Right lobe of liver (tissue), 6 donors: ENCODE measurements at regions not wholly inside any gene's neighbourhood (a gene's known extent, or its start where the extent isn't known, plus 50 kb on each side); places are given as distances from the start of the nearest gene placed in this dataset.

ENCODE experiments used
- ATAC-seq, 4 donors: fragments of 200-7000 bp; cut with Tn5 transposase; one replicate each; pipeline ENCODE4 v1.9.1; 2020; ENCODE audit warnings: mild to moderate bottlenecking in 4 of 4, moderate library complexity in 4 of 4
- DNase-seq, 3 donors: peaks; one replicate each; pipeline ENCODE4 v3.0.0-alpha.2; 2020
- H3K27ac ChIP-seq, 3 donors: fragments of 200-600 bp; one replicate each; pipeline ENCODE4 v1.8.0; 2022
- H3K27me3 ChIP-seq, 2 donors: fragments of 200-600 bp; one replicate each; pipeline ENCODE4 v1.8.0; 2022
- H3K36me3 ChIP-seq, 4 donors: fragments of 200-600 bp; sonication (generic) in 1 of 4; one replicate each; pipeline versions ENCODE4 v1.5.1 to v1.8.0; 2017 to 2022; ENCODE audit warnings: control low read depth in 1 of 4
- H3K4me1 ChIP-seq, 4 donors: fragments of 200-600 bp; sonication (generic) in 1 of 4; one replicate each; pipeline versions ENCODE4 v1.5.1 to v1.8.0; 2017 to 2022; ENCODE audit warnings: control low read depth in 1 of 4
- H3K4me3 ChIP-seq, 3 donors: fragments of 200-600 bp; one replicate each; pipeline ENCODE4 v1.8.0; 2022
- H3K9me3 ChIP-seq, 4 donors: fragments of 200-600 bp; sonication (generic) in 1 of 4; one replicate each; pipeline versions ENCODE4 v1.5.1 to v1.8.0; 2017 to 2022; ENCODE audit warnings: control low read depth in 1 of 4
- POLR2A ChIP-seq: fragments of 450-650 bp; IDR thresholded peaks from one replicate; pipeline ENCODE4 v1.6.1; 2017; ENCODE audit warnings: antibody characterized with exemption, mild to moderate bottlenecking
- WGBS: methylation state at CpG from one replicate; pipeline ENCODE4 v1.1.6; 2018; ENCODE audit warnings: low coverage, low lambda C conversion rate; ENCODE audit not compliant: insufficient coverage; ENCODE audit errors: missing lambda C conversion rate; 5-methylcytosine and 5-hydroxymethylcytosine counted together
- intact Hi-C, 2 donors: fragments of 100-400 bp; cut with DNase I; formaldehyde crosslinking; loops; one replicate each; pipeline versions ENCODE4 v1.11.2 to v1.14.1; 2022
- TF ChIP-seq, protein P1 (sequence below), 4 donors: fragments of 200-600 bp in 3 of 4; fragments of 450-650 bp in 1 of 4; IDR thresholded peaks; one replicate each; pipeline versions ENCODE4 v1.5.1 to v1.8.0; 2016 to 2022; ENCODE audit warnings: antibody characterized with exemption in 4 of 4, mild to moderate bottlenecking in 2 of 4
- donor health status: DM: no; HTN: yes; CAD: no.
- donor health status: DM: no; HTN: no; CAD: no.
- donor health status: DM: no; HTN: no; CAD: no.
- donor health status: DM: no; HTN: yes; CAD: no.
- donor health status: DM: no; HTN: yes; CAD: no.

DNA sequence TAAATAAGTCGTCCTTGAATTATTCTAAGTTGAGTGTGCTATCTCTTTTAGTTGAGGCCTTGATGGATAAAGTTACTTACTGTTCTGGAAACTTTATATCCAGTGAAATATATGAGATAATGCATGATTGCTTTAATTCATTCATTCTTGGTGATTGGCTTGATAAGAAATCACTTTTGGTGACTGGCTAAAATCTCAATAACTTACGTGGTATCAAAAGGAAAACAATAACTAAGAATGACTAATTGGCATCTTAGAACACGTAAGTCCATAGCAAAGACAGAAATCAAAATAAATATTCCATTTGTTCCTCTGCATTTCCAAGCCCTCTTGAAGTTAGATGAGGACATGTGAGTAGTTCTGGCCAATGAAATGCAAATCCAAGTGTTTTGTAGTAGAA lies 251.6 kb downstream of the NUP35 start:
- Histone ChIP-seq H3K9me3 (no peaks in the 10 kb centered on the region), H3K4me3 (no peak overlapping the region), H3K36me3 (no peaks in the 10 kb centered on the region), H3K4me1 (no peaks in the 10 kb centered on the region), H3K27ac (no peak overlapping the region), H3K27me3 (no peaks in the 10 kb centered on the region)
- intact Hi-C loops: no loop called here
- no peak for TF ChIP-seq POLR2A
- TF ChIP-seq, protein P1, sequence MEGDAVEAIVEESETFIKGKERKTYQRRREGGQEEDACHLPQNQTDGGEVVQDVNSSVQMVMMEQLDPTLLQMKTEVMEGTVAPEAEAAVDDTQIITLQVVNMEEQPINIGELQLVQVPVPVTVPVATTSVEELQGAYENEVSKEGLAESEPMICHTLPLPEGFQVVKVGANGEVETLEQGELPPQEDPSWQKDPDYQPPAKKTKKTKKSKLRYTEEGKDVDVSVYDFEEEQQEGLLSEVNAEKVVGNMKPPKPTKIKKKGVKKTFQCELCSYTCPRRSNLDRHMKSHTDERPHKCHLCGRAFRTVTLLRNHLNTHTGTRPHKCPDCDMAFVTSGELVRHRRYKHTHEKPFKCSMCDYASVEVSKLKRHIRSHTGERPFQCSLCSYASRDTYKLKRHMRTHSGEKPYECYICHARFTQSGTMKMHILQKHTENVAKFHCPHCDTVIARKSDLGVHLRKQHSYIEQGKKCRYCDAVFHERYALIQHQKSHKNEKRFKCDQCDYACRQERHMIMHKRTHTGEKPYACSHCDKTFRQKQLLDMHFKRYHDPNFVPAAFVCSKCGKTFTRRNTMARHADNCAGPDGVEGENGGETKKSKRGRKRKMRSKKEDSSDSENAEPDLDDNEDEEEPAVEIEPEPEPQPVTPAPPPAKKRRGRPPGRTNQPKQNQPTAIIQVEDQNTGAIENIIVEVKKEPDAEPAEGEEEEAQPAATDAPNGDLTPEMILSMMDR (IDR thresholded peaks at IDR 0.05): no peak
- 69% methylated on average over 3 of the region's 3 CpGs for WGBS
- ATAC-seq (no peak), DNase-seq (no peak)

DNA sequence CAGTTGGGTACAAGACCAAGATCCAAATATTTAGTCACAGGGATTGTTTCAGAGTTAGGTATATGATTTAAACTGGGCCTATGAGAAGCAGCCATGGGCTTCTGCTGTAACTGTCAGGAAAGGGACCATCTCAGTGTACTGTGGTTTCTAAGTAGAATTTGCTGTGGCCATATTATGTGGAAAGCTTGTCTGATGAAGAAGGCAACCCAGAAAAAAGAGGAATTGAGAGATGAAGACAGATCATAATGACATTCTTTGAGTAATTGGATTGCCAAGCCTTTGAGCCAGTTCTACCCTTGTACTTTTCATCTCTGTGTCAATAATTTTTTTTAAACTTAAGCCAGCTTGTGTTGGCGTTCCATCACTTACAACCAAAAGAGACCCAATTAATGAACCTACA lies 259.6 kb downstream of the NUP35 start:
- WGBS: 89% methylated on average over 1 of the region's 1 CpG
- intact Hi-C loops: no loop called here
- ATAC-seq (no peak), DNase-seq (no peak)
- Histone ChIP-seq H3K4me3 (no peak overlapping the region), H3K9me3 (no peaks in the 10 kb centered on the region), H3K4me1 (no peaks in the 10 kb centered on the region), H3K27ac (no peak overlapping the region), H3K27me3 (no peaks in the 10 kb centered on the region), H3K36me3 (no peaks in the 10 kb centered on the region)
- TF ChIP-seq POLR2A: no peak
- TF ChIP-seq, protein P1 (IDR thresholded peaks at IDR 0.05): no peak

DNA sequence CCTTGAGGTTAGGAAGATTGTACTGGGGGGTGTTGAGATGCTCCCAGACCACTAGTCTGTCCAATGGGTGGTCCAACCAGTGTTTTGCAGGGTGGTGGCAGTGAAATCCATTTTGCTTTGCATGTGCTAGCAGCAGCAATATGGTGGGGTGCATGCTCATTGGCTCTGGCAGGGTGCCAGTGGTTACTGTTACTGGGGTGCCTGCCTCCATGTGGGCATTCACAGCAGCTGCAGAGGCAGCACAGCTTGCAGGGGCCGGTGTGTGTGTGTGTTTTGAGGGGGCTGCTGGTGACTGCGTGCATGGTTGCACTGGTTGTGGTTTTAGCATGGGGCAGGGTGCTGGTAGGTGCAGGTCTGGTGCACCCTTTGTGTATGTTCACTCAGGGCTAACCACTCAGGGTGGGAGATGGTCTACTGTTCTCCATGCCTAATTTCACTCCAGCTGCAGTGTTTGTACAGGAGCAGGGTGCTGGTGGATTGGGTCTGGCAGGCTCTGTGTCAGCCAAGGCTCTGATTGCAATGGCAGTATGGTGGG lies 265.4 kb downstream of the NUP35 start:
- H3K27ac ChIP-seq: no peak overlapping the region
- no CpG with 5 or more reads among the region's 2 CpGs for WGBS
- H3K9me3 ChIP-seq: no peaks in the 10 kb centered on the region
- H3K27me3 ChIP-seq: no peaks in the 10 kb centered on the region
- DNase-seq: peak in 1 of 3 donors; percentile 39
- H3K36me3 ChIP-seq: no peaks in the 10 kb centered on the region
- no peak overlapping the region for H3K4me3 ChIP-seq
- intact Hi-C loops: no loop called here
- TF ChIP-seq, protein P1 (IDR thresholded peaks at IDR 0.05): no peak
- no peak for ATAC-seq
- H3K4me1 ChIP-seq: no peaks in the 10 kb centered on the region

DNA sequence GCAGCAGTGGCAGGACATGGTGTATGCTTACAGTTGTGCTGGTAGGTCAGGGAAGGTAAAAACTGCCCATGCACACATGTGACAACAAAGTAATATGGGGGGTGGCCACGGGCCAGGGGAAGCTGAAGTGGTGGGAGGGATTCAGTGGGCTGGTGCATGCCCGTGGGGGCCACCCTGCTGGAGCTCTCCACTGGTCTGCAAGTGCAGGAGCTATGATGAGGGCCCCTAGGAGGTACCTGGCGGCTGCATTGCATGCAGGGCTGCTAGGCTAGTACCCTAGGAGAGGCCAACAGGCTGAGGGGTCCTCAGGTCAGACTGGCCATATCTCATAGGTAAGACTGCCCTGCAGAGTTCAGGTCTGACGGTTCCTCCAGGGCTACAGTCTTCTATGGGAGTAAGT lies 265.9 kb downstream of the NUP35 start:
- WGBS: no CpG with 5 or more reads among the region's 4 CpGs
- TF ChIP-seq POLR2A: no peak
- TF ChIP-seq, protein P1 (IDR thresholded peaks at IDR 0.05): no peak
- Histone ChIP-seq H3K9me3 (no peaks in the 10 kb centered on the region), H3K27ac (no peak overlapping the region), H3K36me3 (no peaks in the 10 kb centered on the region), H3K27me3 (no peaks in the 10 kb centered on the region), H3K4me1 (no peaks in the 10 kb centered on the region), H3K4me3 (no peak overlapping the region)
- DNase-seq (no peak), ATAC-seq (peak in 1 of 4 donors; percentile 41)
- intact Hi-C loops: no loop called here

DNA sequence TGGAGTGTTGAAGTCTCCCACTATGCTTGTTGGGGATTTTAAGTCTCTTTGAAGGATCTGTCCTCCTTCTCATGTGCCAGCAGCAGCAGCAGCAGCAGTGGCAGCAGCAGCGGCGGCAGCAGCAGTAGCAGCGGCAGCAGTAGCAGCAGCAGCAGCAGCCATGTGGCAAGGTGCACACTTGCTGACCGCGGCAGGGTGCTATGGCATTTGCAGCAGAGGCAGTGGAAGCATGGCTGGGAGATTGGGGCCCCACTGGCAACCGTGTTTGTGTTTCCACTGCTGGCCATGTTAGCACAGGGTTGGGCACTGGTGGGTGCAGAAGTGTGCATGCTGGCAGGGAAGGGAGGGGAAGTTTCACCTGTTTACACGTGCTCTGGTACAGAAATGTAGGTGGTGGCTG lies 280.1 kb downstream of the NUP35 start:
- TF ChIP-seq, protein P1 (IDR thresholded peaks at IDR 0.05): no peak
- TF ChIP-seq POLR2A: no peak
- Histone ChIP-seq H3K27me3 (no peaks in the 10 kb centered on the region), H3K4me1 (no peaks in the 10 kb centered on the region), H3K27ac (no peak overlapping the region), H3K36me3 (no peaks in the 10 kb centered on the region), H3K9me3 (no peaks in the 10 kb centered on the region), H3K4me3 (no peak overlapping the region)
- WGBS: 53% methylated on average over 2 of the region's 7 CpGs
- peak in 1 of 3 donors; percentile 39 for DNase-seq
- ATAC-seq: no peak
- intact Hi-C loops: no loop called here
